ENCODE measurements at regions not wholly inside any gene's neighbourhood (a gene's known extent, or its start where the extent isn't known, plus 50 kb on each side); places are given as distances from the start of the nearest gene placed in this dataset.

DNA sequence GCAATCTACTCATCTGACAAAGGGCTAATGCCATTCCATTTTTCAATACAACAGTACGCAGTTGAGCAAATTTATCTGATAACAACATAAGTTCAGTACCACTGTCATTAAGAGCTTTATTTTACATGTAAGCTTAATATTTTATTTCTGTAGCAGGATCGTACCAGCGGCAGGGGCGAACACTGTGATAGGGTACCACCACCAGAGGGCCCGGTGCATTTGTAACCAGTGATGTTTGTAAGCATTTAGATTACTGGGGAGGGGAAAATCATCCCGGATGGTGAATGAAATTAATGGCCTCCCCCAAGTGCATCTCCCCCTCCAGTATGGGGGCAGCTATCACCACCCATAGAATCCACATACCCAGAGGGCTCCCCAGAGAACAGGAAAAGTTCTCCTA lies 179.0 kb downstream of the ADGRA3 start:
- no peak for DNase-seq

DNA sequence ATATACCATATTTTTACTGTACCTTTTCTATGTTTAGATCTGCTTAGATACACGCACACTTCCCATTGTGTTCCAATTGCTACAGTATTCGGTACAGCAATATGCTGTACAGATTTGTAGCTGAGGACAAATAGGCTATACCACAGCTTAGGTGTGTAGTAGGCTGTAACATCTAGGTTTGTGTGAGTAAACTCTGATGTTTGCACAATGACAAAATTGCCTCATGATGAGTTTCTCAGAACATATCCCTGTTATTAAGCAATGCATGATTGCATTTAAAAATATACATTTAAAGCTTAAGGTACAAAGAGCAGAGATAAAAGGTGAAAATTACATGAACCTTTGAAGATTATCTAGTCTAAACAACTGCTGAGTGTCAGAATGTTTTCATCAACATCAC lies 181.7 kb downstream of the ADGRA3 start:
- DNase-seq: no peak

DNA sequence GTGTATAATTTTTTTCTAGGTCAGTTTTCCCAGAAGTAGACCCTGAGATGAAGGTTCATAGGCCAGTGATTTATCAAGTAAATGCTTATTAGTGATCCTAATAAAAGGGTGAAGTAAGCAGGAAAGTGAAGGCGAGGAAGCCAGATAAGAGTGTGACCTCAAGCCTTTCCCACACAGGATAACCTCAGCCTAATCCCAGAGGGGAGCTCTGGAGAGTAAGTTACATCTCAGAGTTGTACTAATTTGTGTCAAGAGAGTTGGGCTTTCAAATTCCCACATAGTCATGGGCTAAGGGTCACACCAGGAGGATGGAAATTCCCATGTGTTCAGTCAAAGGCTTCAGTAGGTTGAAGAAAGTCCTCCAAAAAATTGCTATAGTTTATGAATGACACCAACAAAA lies 191.4 kb downstream of the ADGRA3 start:
- no peak for DNase-seq

DNA sequence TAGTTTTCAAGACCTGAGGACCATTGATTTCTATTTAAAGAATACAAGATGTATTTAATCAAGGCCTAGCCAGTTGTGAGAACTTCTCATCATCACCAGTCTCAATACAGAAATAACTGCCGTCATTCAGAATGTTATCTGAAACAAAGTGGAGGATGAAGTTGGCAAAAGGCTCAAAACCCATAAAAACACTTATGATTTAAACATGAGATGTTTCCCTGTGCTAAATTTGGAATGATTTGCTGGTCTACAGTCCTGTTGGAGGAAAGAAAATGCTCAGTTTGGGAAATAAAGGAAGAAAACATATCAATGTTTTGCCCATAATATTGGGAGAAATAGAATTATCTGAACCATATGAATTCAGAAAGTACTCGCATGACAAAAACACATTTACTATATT lies 192.2 kb downstream of the ADGRA3 start:
- no peak for DNase-seq

DNA sequence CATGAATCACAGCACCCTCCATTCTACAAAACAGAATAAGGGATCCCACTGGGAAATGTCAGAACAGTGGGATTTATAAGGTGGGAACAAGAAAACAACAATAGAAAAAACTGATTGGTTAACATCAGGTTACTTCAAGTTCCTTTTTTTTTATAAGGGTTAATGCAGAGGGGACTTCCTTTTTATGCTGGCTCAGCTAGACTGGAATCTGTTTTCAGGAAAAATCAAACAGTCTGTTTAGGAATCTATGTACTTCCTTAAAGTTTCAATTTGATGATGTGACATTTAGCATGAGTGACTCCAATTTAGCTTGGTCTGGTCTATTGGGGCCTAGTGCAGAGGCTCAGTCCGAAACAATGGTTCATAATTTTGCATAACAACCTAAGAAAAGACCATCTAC lies 192.9 kb downstream of the ADGRA3 start:
- DNase-seq: no peak

DNA sequence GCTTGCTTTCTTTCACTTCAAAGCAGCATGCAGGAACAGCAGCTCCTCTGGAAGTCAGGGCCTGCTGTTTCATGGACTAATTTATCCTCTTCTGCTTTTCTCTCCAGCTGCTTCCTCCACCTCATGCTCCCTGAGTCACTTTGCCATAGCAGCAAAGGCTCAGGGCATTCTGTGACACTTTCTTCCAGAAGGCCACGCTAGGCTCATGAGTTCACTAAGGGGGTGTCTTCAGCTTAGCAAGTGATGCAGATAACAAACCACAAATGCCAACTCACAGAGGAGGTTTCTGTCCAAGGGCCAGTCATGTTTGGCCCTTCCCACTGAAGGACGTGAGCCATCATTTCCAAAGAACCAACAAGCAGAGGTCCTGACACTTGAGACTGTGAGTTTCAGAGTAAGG lies 200.2 kb downstream of the ADGRA3 start:
- no peak for DNase-seq

DNA sequence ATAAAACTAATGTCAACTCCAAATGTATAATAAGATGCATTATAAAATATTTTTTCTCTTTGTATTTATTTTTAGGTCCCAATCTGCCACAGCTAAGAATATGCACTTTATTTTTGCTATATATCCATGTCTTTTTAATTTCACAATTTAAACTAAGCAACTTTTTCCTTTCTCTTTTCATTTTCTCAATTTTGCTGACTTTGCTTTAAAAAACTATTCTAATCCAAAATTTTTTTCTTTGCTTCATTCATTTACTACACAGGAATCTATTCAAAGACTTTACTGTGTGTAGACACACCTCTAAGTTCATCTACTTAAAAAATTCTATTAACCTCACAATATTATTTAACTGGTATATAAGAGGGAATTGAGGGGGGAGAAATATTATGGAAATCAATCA lies 201.9 kb downstream of the ADGRA3 start:
- DNase-seq: no peak

DNA sequence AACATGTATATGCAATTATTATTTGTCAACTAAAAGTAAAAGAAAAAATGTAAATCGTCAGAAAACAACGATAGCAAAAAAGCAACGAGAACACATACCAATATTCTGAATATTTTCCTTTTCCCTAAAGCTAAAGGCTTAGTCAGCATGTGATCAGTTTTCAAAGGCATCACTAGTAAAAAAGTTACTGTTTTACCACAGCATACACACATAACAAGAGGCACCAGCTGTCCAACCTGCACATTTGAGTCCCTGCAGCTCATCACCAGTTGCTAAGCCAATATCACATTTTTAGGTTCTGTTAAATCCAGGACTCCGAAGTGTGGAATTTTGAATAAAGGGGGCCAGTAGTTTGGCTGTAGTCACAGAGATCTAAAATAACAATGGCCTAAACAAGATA lies 203.8 kb downstream of the ADGRA3 start:
- DNase-seq: no peak

DNA sequence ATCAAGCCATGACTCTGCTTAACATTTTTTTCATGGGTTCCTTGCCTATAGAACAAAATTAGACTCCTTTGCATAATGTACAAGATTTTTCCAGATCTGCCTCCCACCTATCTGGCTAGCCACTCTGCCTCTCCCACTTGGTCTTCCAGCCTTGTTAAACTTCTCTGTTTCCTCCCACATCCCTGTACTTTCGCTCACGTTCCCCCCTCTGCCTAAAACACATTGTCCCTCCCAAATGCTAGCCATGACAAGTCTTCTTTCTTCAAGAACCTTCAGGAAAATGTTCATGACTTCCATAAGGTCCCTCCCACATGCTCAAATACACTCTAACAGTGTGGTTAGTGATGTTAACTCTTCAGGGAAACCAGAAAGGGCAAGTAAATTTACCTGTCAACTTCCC lies 214.6 kb downstream of the ADGRA3 start:
- DNase-seq: no peak

DNA sequence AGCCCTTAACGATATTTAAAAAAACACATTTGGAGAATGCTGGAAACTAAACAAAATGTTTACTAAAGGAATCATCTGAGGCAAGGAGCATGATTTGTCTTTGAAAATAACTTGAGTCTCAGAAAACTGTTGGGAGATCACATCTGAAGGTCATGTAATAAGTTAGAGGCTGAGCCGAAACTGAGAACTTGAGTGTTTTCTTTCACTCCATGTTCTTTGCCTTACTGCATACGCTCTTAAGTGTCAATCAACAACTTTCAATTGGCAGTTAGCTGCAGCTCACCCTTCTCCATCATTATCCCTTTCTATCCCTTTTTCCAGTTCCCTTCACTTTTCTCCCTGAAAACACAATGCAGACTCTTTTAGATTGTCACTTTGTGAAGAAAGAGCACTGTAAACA lies 216.2 kb downstream of the ADGRA3 start:
- DNase-seq: no peak

DNA sequence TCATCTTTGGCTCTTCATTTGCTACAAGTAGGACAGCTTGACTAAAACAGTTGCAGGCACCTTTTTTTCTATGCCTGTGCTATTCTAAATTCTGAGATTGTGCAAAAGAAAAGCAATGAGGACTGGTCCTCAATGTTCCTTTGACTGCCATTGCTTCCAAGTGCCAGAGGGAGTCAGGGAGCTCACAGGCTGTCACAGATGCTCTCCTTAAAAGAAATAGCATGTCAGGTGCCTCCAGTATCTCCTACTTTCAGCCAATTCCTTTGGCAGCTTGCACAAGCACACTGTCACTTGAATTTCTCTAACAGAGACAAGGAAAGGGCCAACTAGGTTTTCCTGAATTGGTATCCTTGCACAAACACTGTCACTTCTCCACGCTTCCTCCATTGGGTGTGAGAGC lies 228.2 kb downstream of the ADGRA3 start:
- no peak for DNase-seq

DNA sequence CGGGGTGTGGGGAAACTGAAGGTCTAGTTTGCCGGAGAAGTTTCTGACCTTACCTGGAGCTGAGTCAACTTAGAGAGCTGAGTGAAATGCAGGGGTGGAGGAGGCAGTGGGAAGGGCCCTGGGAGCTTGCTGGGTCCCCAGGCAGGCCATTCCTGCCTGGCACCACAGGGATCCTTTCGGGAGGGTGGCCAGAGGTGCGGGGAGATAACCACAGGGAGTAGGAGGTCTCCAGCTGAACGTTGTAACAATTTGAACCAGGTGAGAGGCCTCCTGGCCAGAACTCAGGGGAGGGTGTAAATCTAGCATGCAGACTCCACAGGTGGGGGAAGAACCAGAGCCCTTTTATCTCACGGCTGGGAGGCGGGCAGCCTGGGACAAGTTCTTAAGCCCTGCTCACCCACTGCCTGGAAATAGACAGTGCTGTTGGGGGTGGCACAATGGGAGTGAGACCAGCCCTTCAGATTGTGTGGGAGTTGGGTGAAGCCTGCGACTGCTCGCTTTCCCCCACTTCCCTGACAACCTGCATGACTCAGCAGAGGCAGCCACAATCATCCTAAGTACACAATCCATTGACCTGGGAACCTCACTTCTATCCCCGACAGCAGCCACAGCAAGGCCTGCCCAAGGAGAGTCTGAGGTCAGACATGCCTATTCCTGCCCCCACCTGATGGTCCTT lies 247.4 kb downstream of the ADGRA3 start:
- DNase-seq: no peak

DNA sequence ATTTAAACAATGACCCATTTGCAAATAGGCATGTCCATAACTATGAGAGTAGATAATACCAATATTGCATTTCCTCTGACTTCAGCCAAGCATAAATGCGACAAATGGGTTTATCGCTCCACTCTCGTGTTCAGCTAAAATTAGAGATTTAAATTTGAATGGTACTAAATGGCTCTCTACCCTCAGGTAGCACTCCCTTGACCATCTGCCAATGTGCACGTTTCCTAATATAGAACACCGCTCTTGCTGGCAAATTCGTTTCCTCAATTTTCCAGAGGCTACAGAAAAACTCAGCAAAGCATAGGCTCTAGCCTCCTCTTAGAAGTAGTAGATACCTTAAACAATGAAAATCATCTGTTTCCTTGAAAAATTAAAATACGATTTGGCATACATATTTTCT lies 251.6 kb downstream of the ADGRA3 start:
- DNase-seq: no peak

DNA sequence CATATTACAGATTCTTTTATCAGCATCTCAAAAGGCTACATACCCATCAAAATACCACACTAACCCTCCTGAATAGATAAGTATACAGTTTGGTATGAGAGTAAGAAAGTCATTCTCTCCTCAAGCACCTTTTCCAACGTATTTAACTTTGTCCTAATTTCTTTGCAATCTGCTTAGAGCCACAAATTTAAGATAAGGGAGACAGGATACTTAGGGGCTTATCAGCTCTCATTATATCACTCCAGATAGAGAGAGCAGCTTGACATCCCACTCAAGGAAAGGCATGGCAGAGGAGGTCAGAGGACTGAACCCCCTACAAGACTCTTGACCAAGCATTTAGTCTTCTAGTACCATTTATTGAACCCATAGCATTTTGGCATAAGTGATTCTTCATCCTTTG lies 262.4 kb downstream of the ADGRA3 start:
- no peak for DNase-seq

DNA sequence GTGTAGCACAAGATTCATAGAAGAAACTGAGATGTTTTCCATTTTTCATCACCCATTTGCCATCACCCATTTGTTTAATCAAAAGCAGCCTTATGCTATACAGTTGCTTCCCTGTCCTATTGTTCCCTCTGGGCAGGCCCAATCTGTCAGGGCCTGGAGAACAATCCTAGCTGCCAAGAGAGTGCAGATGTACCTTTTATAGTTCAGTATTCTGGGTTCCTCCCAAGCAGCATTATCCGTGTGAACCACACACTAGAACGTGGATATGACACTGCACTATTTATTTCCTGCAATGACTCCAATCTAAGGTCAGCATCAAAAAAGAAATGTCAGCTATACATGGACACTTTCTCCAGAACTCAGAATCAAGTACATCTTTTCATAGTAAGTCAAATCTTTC lies 269.0 kb downstream of the ADGRA3 start:
- DNase-seq: no peak

DNA sequence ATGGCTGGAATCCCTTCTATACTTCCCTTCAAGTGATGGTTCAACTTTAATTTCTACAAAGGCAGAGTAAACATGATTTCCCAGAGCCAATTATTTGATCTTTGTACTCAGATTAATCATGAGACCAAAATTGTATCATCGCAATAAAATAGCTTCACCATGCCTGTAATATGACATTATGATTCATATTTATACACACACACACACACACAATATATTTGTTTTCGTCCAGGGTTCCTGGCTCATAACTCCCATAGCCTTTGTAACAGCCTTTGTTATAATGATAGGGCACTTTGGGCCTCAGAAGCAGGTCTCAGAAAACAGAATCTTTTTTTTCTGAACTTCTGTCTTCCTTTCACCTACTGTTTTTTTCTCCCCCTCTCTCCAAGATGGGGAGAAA lies 270.6 kb downstream of the ADGRA3 start:
- DNase-seq: no peak

DNA sequence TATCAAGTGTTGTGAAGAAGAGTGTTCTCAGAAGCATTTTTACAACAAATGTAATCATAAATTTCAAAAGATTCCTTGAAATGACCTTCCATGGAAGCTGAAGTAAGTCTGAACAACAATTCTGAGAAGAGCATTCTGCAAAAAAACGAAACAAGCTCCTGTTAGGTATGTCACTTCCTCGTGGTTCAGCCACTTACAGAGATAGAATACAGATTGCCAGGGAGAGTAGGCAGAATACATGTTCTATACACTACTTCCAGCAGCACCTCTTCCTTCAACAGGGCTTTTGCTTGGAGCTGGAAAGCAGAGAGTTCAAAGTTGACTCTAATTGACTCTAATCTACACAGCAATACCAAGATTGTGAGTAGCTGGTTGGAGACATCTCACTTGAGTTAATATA lies 274.5 kb downstream of the ADGRA3 start:
- DNase-seq: no peak

DNA sequence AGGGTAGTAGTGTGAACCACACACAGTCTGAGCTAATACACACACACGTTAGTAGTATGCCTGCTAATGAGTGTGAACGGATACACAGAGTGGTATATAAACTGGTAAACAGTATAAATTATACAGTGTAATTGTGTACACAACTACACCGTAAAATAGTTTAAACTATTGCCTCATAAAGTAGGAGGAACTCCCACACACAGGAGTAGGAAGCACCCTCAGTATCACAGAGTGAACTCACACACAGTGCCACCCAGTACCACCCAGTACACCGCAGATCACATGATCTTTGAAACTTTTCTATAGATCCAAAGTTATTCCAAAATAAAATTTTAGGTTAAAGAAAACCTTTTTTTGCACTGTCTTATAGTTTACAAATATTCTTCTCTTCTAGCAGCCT lies 275.1 kb downstream of the ADGRA3 start:
- no peak for DNase-seq

DNA sequence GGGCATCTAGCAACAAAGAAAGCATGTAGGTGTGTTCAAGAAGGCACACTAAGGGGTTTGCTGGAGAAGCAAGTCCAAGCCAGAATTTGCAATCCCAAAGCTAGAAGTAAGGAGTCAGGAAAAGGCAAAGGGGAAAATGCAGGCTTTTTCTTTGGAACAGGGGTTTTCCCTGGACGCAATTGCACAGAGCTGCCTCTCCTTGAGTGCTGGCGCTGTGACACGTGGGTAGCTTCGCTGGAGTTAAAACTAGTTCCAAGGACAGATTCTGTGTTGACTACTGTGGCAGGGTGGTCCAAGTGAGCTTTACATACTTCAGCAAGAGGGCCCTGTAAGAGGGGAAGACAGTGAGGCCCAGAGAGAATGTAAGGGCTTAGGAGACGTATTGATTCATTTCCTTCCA lies 277.1 kb downstream of the ADGRA3 start:
- DNase-seq: no peak

DNA sequence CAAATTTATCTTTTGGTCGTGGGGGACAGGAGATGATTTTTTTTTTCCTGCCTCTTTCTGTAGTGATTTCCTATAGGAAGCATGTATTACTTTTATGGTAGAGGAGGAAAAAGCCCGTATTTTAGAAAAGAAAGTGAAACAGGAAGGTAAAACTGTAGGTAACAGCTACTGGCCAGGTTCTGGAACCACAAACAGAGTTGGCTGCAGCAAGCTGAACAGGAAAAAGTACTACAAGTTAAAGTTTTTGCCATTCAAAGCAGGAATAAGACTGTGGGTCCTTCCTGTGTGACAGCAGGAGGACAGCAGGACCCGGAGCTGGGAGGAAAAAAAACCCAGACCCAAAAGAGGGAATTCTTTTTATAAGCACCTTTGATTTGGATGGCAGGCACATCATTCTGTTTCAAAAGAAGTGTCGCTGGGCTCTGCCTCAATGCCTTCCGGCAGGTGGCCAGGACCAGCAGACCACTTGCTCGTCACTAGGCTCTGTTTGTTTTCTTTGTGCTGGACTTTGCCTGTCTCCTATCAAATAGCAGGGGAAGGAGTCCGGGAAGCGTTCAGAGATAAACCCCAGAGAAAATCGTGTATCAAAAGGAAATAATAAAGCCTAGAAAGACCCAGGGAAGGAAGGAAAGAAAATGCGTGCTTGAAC lies 277.9 kb downstream of the ADGRA3 start:
- DNase-seq: no peak

DNA sequence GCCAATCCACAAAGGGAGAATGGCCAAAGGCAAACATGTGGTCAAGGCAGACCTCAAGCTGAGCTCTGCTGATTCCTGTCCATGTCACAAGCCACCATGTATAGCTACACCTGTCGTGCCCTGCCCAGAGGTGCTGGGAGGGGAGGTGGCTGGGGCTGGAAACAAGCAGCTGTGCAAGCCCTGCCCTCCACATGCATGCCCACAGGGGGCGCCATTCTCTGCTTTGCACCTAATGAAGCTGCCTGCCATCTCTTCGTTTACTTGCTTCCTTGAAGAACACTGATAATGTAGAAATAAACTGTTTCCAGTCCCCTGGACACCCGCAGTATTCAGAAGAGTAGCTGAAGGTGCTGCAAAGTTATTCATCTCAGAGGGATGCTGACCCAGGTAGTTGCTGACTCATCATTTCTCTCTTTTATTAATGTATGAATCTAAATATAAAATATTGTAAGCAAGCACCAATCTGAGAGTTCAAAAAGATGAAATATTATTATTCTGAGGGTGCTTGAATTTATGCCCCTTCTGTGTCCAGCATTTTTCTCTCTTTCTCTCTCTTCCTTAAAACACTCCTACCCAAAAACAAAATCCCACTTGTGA lies 278.6 kb downstream of the ADGRA3 start:
- DNase-seq: no peak

DNA sequence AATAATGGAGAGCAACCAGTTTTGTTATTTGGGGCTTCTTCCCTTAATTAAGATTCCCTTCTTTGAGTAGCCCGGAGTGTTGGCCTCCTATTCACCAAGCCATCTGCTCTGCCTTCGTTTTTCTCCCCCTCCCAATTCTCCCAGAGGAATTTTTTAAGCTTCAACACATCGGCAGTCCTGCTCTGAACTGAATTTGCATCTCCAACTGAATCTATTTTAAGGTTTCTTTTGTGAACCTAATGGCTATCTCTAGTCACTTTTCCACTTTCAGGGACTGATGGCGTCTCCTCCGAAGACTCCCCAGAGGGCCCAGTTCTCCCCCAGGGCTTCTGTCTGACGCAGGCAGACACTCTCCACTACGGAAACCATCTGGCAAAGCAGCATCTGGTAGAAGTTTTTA lies 280.2 kb downstream of the ADGRA3 start:
- no peak for DNase-seq

DNA sequence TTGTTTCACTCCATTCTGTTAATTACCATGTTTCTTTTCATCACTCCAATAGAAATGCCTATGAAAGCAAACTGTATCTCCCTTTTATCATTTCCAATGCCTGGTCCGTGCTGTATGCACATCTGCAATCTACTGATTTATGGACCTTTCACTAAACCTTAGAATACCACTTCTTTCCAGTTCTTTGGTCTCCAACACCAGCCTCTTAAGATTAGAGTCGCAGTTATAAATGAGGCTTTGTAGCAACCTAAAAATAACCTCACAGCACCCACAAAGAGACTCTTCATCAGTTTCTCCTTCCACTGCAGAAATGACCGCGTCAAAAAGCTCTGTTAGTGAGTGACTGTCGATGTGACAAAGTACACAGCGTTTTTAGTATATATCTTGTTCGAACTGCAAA lies 282.6 kb downstream of the ADGRA3 start:
- DNase-seq: no peak

DNA sequence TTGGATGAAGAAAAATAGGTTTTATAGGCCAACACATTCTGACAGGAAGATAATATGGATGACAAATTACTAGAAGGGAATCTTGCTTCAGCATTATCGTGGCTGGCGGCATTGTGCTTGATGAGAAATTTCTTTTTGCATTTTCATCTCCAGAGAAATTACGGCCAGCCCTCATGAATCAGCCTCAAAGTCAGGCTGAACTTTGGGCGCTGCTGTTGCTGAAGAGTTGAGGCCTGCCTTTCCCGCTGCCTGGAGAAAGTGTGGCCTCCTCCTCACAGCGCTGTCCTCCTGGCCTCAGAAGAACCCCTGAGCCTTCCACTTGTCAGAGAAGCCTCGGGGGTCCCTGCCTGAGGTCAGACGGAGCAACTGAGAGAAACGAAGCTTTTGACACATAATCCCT lies 272.4 kb upstream of the KCNIP4 start:
- no peak for DNase-seq

DNA sequence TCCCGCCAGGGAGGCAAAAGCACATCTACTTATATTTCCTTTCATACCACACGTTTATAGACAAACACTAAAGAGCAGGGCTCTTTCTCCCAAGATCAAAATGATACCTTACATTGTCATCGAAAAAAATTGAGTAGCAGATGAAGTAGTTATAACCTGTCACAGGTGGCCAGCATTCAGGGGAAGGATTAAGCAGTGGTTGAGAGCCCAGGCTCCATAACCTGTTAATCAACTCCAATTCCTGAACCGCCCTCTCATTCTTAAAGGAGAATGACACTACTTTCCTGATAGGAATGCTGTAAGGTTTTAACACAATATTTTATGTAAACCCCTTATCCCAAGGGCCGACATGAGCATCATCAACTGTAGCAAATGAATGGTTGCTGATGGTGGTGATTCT lies 268.9 kb upstream of the KCNIP4 start:
- no peak for DNase-seq
